Bronchial epithelial cell (primary cell): ENCODE measurements at regions not wholly inside any gene's neighbourhood (a gene's known extent, or its start where the extent isn't known, plus 50 kb on each side); places are given as distances from the start of the nearest gene placed in this dataset.

Experiments used
- DNase-seq: peaks from one replicate; pipeline ENCODE4 v3.0.0-alpha.2; 2010; ENCODE audit warnings: low read depth
- FAIRE-seq: peaks from 2 replicates; lab custom pipeline; 2011; peaks lifted over from hg19 to GRCh38; lab: Jason Lieb, UNC
- H3K27me3 ChIP-seq: 2 replicates; pipeline ENCODE4 v1.5.1; 2011; ENCODE audit warnings: low read length; ENCODE audit not compliant: control insufficient read depth, insufficient read depth
- H3K36me3 ChIP-seq: 2 replicates; pipeline ENCODE4 v1.5.1; 2011; ENCODE audit warnings: low read length; ENCODE audit not compliant: control insufficient read depth, insufficient read depth
- H3K4me3 ChIP-seq: 2 replicates; pipeline ENCODE4 v1.5.1; 2011; ENCODE audit warnings: mild to moderate bottlenecking, low read depth, low read length, control low read depth
- CTCF ChIP-seq: IDR thresholded peaks from 2 replicates; pipeline ENCODE4 v1.5.1; 2011; ENCODE audit warnings: mild to moderate bottlenecking, moderate library complexity, low read length, control low read depth, inconsistent platforms; ENCODE audit not compliant: insufficient read depth, severe bottlenecking

- no peaks in the 10 kb centered on the region for H3K36me3 ChIP-seq
- no peak for DNase-seq
- no peak overlapping the region for H3K4me3 ChIP-seq
- no peaks in the 10 kb centered on the region for H3K27me3 ChIP-seq
- no peak for TF ChIP-seq CTCF
- no peak for FAIRE-seq
Measured at GRCh38 chr7:145543242-145543641, 573.4 kb upstream of the CNTNAP2 start.

- H3K27me3 ChIP-seq: no peaks in the 10 kb centered on the region
- DNase-seq (no peak), FAIRE-seq (no peak)
- no peak for TF ChIP-seq CTCF
- no peak overlapping the region for H3K4me3 ChIP-seq
- H3K36me3 ChIP-seq: no peaks in the 10 kb centered on the region
Measured at GRCh38 chr7:145539910-145540309, 576.7 kb upstream of the CNTNAP2 start.

GRCh38 chr7:145534301-145534700 is 582.3 kb upstream of the CNTNAP2 start:
- no peak overlapping the region for H3K4me3 ChIP-seq
- H3K27me3 ChIP-seq: no peaks in the 10 kb centered on the region
- FAIRE-seq (no peak), DNase-seq (peak; percentile 37)
- H3K36me3 ChIP-seq: no peaks in the 10 kb centered on the region
- TF ChIP-seq CTCF: no peak

- no peak overlapping the region for H3K4me3 ChIP-seq
- FAIRE-seq (no peak), DNase-seq (no peak)
- no peaks in the 10 kb centered on the region for H3K27me3 ChIP-seq
- H3K36me3 ChIP-seq: no peaks in the 10 kb centered on the region
- no peak for TF ChIP-seq CTCF
Measured at GRCh38 chr7:145520284-145520683, 596.3 kb upstream of the CNTNAP2 start.

GRCh38 chr7:145511004-145511403 is 605.6 kb upstream of the CNTNAP2 start:
- no peaks in the 10 kb centered on the region for H3K27me3 ChIP-seq
- FAIRE-seq (no peak), DNase-seq (no peak)
- H3K4me3 ChIP-seq: no peak overlapping the region
- no peak for TF ChIP-seq CTCF
- no peaks in the 10 kb centered on the region for H3K36me3 ChIP-seq

- H3K4me3 ChIP-seq: no peak overlapping the region
- DNase-seq (no peak), FAIRE-seq (no peak)
- H3K36me3 ChIP-seq: no peaks in the 10 kb centered on the region
- TF ChIP-seq CTCF: no peak
- no peaks in the 10 kb centered on the region for H3K27me3 ChIP-seq
Measured at GRCh38 chr7:145497911-145498525, 618.6 kb upstream of the CNTNAP2 start.
